ENCODE measurements at regions not wholly inside any gene's neighbourhood (a gene's known extent, or its start where the extent isn't known, plus 50 kb on each side); places are given as distances from the start of the nearest gene placed in this dataset.

- no peak for DNase-seq
Observed at GRCh38 chr10:29089091-29089490, 199.8 kb upstream of the LYZL1 start.

- DNase-seq: no peak
Observed at GRCh38 chr10:29096303-29096824, 192.5 kb upstream of the LYZL1 start.

- no peak for DNase-seq
Observed at GRCh38 chr10:29098423-29098822, 190.4 kb upstream of the LYZL1 start.

- DNase-seq: no peak
Observed at GRCh38 chr10:29099001-29099400, 189.9 kb upstream of the LYZL1 start.

- no peak for DNase-seq
Observed at GRCh38 chr10:29099415-29099814, 189.5 kb upstream of the LYZL1 start.

- no peak for DNase-seq
Observed at GRCh38 chr10:29100505-29100904, 188.4 kb upstream of the LYZL1 start.

GRCh38 chr10:29102233-29102632 lies 186.6 kb upstream of the LYZL1 start:
- no peak for DNase-seq

GRCh38 chr10:29102636-29103035 lies 186.2 kb upstream of the LYZL1 start:
- no peak for DNase-seq

- DNase-seq: no peak
Observed at GRCh38 chr10:29104661-29105399, 184.0 kb upstream of the LYZL1 start.

GRCh38 chr10:29105516-29106215 lies 183.2 kb upstream of the LYZL1 start:
- no peak for DNase-seq

GRCh38 chr10:29106287-29106686 lies 182.6 kb upstream of the LYZL1 start:
- no peak for DNase-seq

GRCh38 chr10:29107866-29108498 lies 180.9 kb upstream of the LYZL1 start:
- DNase-seq: no peak

GRCh38 chr10:29109707-29110571 lies 178.9 kb upstream of the LYZL1 start:
- no peak for DNase-seq

- no peak for DNase-seq
Observed at GRCh38 chr10:29112827-29113615, 175.8 kb upstream of the LYZL1 start.

GRCh38 chr10:29113616-29113945 lies 175.3 kb upstream of the LYZL1 start:
- no peak for DNase-seq

GRCh38 chr10:29114141-29114540 lies 174.7 kb upstream of the LYZL1 start:
- no peak for DNase-seq

- DNase-seq: no peak
Observed at GRCh38 chr10:29117781-29118180, 171.1 kb upstream of the LYZL1 start.

- DNase-seq: no peak
Observed at GRCh38 chr10:29119374-29119773, 169.5 kb upstream of the LYZL1 start.

GRCh38 chr10:29120216-29120615 lies 168.7 kb upstream of the LYZL1 start:
- DNase-seq: no peak

- no peak for DNase-seq
Observed at GRCh38 chr10:29124864-29125263, 164.0 kb upstream of the LYZL1 start.

GRCh38 chr10:29127037-29127700 lies 161.7 kb upstream of the LYZL1 start:
- DNase-seq: no peak

- no peak for DNase-seq
Observed at GRCh38 chr10:29127731-29128130, 161.1 kb upstream of the LYZL1 start.

All from CD4-positive, alpha-beta T cell treated with Interferon alpha-2 for 1 hour (primary cell).